ENCODE measurements at regions not wholly inside any gene's neighbourhood (a gene's known extent, or its start where the extent isn't known, plus 50 kb on each side); places are given as distances from the start of the nearest gene placed in this dataset.

DNA sequence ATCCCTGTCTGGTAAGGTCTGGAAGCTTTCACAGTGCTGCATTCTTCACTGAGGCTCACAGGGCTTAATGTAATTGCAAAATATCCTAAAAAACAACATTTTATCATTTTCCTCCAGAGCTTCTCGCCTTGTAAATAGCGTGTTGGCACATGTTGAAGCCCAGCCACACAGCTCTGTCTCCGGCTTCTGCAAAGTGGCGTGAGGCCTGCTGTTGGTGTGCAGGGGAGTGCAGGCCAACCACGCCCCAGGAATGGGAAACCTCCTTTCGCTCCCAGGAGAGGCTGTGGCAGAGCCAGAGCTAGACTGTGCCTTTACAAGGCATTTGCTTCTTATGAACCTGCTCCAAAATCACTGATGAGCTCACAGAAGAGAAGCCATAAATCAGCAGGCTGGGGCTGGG is 248.2 kb upstream of the MAF start:
- Mint-ChIP-seq H3K9me3 (no peaks in the 10 kb centered on the region), H3K4me3 (no peak overlapping the region), H3K27me3 (peaks cover 2% of the 10 kb centered on the region), H3K27ac (no peak overlapping the region), H3K36me3 (ENCODE audit: low read depth) (no peaks in the 10 kb centered on the region), H3K4me1 (peaks cover 35% of the 10 kb centered on the region)
- no peak for DNase-seq
- POLR2A ChIA-PET: no interaction called here
- CTCF ChIA-PET: interaction anchor here (0.8 kb wide), 1 partner anchor 15 kb away, joined by 3 read pairs; no protein-coding TSS in a partner anchor

DNA sequence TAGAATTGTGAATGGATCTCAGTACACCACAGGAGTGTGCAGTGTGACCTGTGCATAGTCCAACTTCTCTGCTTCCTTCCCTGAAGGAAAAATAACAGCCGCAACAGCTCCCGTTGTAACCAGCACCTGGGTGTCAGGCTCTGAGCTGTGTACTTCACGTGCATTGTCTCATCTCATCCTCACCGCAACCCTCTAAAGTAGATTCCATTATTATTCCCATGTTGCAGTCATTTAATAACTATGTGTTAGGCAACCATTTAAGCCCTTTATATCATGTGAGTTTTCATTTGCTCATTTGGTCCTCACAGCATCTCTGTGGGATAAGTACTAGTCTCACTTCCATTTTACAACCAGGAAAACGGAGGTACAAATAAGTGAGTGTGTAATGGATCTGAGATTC is 247.0 kb upstream of the MAF start:
- Mint-ChIP-seq H3K9me3 (peaks cover 4% of the 10 kb centered on the region), H3K27me3 (peaks cover 2% of the 10 kb centered on the region), H3K36me3 (ENCODE audit: low read depth) (peaks cover 3% of the 10 kb centered on the region), H3K4me3 (no peak overlapping the region), H3K4me1 (peaks cover 44% of the 10 kb centered on the region), H3K27ac (no peak overlapping the region)
- POLR2A ChIA-PET: no interaction called here
- CTCF ChIA-PET: no interaction called here
- DNase-seq: no peak

DNA sequence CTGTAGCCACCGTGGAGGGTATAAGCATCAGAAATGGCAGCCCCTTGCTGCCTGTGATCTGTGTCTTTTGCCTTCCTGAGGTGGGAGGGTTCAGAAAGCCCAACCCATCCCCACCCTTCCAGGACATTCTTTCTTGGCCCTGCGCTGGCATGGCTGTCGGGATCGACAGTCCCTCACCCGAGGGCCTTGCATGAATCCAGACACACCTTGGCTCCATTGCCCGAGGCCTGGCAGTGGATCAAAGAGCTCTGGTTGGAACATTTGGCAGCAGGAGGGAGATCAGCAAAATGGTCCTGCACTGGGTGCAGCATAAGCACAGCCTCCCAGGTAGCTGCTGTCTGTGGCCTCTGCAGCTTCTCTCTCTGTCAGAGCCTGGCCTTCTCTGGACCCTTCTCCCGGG is 246.6 kb upstream of the MAF start:
- DNase-seq: no peak

DNA sequence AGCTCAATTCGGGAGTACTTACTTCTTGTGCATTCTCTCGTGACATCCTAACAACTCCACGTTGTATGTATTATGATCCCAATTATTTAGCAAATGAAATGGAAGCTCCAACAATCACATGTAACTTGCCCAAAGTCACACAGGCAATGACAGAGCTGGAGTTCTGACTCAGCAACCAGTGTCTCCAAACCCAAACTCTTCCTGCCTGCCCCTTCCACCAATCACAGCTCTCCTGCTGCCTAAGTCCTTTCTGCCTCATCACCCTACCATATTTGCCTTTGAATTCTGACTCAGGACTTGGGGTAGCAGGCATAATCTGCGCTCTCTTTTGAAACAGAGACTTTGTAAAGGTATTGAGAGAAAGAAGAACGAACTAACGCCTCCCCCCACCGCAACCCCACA is 245.2 kb upstream of the MAF start:
- H3K4me1 Mint-ChIP-seq: peaks cover 41% of the 10 kb centered on the region
- CTCF ChIA-PET: interaction anchor here (1.3 kb wide), 1 partner anchor 14 kb away, joined by 3 read pairs; no protein-coding TSS in a partner anchor
- H3K9me3 Mint-ChIP-seq: peaks cover 7% of the 10 kb centered on the region
- no peak for DNase-seq
- no peaks in the 10 kb centered on the region for H3K27me3 Mint-ChIP-seq
- H3K36me3 Mint-ChIP-seq (ENCODE audit: low read depth): peaks cover 3% of the 10 kb centered on the region
- H3K27ac Mint-ChIP-seq: no peak overlapping the region
- POLR2A ChIA-PET: interaction anchor here (1.1 kb wide), 1 partner anchor 229 kb away, joined by 4 read pairs; no protein-coding TSS in a partner anchor
- no peak overlapping the region for H3K4me3 Mint-ChIP-seq

More for the DNA sequence above, 246.6 kb upstream of the MAF start:
- H3K9me3 Mint-ChIP-seq: peaks cover 4% of the 10 kb centered on the region
- ChIA-PET CTCF (no interaction called here), POLR2A (interaction anchor here (0.6 kb wide), 1 partner anchor 960 kb away, joined by 3 read pairs; no protein-coding TSS in a partner anchor)
- no peak overlapping the region for H3K4me3 Mint-ChIP-seq
- H3K27me3 Mint-ChIP-seq: peaks cover 2% of the 10 kb centered on the region
- H3K4me1 Mint-ChIP-seq: peaks cover 43% of the 10 kb centered on the region
- H3K27ac Mint-ChIP-seq: no peak overlapping the region
- peaks cover 3% of the 10 kb centered on the region for H3K36me3 Mint-ChIP-seq (ENCODE audit: low read depth)

DNA sequence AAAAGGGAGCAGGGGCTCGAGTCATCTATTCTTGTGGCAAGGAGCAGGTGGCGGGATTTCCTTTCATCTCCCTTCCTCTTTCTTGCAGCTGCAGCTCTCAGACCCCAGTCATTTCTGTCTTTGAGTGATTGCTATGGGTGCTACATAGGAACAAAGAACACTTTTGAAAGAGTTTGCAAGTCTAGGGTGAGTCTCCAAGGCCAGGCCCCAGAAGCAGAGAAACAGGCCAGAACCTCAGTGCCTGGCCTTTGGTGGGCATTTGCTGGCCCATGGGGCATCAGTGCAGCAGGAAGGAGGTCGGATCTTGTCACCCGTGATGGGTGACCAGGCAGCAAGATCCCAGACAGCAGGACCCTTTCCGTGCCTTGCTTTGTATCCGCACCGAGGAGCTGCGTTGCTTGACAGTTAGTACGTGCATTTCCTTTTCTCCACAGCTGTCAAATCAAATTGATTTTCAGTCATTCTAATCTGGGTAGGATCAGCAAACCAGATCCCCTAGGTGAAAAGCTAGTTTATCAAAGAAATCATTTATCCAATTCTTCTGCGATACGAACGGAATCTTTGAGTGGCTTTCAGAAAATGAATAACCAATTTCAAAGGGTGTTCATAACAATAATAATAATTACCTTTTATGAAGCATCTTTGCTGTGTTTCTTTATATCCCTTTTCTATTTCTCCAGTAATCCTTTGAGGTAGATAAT is 244.6 kb upstream of the MAF start:
- peaks cover 41% of the 10 kb centered on the region for H3K4me1 Mint-ChIP-seq
- DNase-seq: no peak
- peak overlapping the region; percentile 14 for H3K4me3 Mint-ChIP-seq
- peak overlapping the region; percentile 48 for H3K27ac Mint-ChIP-seq
- ChIA-PET CTCF (interaction anchor here (1.3 kb wide), 1 partner anchor 14 kb away, joined by 3 read pairs; no protein-coding TSS in a partner anchor), POLR2A (interaction anchor here (1.1 kb wide), 1 partner anchor 228 kb away, joined by 4 read pairs; no protein-coding TSS in a partner anchor)
- peaks cover 3% of the 10 kb centered on the region for H3K36me3 Mint-ChIP-seq (ENCODE audit: low read depth)
- H3K9me3 Mint-ChIP-seq: peaks cover 7% of the 10 kb centered on the region
- H3K27me3 Mint-ChIP-seq: no peaks in the 10 kb centered on the region

DNA sequence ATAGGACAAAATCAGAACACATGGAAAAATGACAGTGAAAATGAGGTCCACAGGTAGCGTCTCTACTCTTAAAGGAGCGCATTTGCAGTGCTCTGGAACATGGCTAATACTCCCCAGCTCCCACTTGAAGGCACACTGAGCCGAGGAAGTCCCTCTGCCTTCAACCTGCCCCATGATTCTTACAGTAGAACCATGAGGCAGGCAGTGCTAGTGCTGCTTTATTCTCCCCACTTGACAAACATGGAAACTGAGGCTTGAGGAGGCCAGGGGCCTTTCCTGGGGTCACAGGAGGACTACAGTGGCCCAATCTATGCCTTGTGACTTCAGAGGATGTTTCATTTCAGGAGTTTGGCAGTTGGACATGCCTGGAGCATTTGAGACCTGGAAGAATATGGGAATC is 244.1 kb upstream of the MAF start:
- Mint-ChIP-seq H3K36me3 (ENCODE audit: low read depth) (peaks cover 3% of the 10 kb centered on the region), H3K4me1 (peaks cover 39% of the 10 kb centered on the region), H3K27me3 (no peaks in the 10 kb centered on the region), H3K9me3 (peaks cover 7% of the 10 kb centered on the region), H3K4me3 (no peak overlapping the region), H3K27ac (peak overlapping the region; percentile 48)
- DNase-seq: no peak
- ChIA-PET POLR2A (interaction anchor here (1.1 kb wide), 1 partner anchor 227 kb away, joined by 4 read pairs; no protein-coding TSS in a partner anchor), CTCF (no interaction called here)

DNA sequence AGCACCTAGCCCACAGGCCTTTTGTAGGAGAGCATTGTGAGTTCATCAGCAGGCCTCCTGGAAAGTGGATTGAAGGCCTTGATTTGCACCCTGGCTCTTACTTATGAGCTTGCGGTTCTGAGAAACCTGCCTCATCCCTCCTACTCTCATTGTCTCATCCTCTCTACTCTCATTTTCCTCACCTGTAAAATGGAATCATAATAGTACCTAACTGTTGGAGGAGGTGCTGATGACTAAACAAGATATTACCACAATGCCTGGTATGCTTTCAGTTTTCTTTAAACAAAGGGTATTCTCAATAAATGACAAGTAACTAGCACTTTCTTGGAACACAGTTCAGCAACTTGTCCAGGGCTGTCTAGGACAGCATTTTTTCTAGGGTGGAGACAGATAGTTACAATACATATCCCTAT is 243.1 kb upstream of the MAF start:
- Mint-ChIP-seq H3K27me3 (no peaks in the 10 kb centered on the region), H3K4me3 (no peak overlapping the region), H3K36me3 (ENCODE audit: low read depth) (peaks cover 3% of the 10 kb centered on the region), H3K27ac (no peak overlapping the region), H3K4me1 (peaks cover 37% of the 10 kb centered on the region), H3K9me3 (peaks cover 7% of the 10 kb centered on the region)
- ChIA-PET POLR2A (no interaction called here), CTCF (no interaction called here)
- DNase-seq: no peak

DNA sequence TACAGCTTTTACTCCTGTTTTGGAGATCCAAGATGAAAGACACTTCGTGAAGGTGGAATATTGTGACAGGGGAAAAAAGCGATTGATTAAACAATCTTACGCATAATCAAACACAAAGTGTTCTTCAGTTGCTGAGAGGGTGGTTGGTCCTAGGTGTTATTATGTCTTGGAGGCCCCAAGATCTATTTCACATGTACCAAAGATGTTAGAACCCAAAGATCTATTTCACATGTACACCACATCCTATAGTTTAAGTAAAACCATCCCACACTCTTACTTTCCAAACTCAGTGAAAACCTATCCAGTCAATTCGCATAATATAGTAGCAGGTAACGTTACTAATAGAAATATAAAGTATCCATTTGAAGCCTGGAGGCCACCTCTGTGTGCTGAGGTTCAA is 242.6 kb upstream of the MAF start:
- Mint-ChIP-seq H3K4me1 (peaks cover 37% of the 10 kb centered on the region), H3K36me3 (ENCODE audit: low read depth) (peaks cover 3% of the 10 kb centered on the region), H3K27me3 (no peaks in the 10 kb centered on the region), H3K4me3 (no peak overlapping the region), H3K27ac (no peak overlapping the region), H3K9me3 (peaks cover 7% of the 10 kb centered on the region)
- no peak for DNase-seq
- CTCF ChIA-PET: no interaction called here
- POLR2A ChIA-PET: no interaction called here

DNA sequence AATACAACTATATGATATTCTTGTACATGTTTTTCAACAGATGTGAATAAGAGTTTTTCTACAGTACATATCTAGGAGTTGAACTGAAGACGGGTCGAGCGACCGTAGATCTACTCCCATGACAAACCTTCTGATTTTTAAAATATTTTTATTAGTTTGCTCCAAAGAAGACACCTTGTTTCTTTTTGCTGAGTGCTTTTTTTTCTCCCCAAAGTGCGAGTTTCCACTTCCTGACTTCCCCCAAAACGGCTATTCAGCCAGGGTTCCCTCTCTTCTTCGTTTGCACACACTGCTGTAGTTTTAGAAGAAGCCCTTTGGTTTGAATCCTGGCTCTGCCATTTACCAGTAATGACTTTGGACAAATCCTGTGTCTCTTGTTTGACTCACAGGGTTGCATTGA is 241.7 kb upstream of the MAF start:
- no peak for DNase-seq
- H3K27ac Mint-ChIP-seq: no peak overlapping the region
- POLR2A ChIA-PET: no interaction called here
- CTCF ChIA-PET: interaction anchor here (0.6 kb wide), 1 partner anchor 20 kb away, joined by 3 read pairs; no protein-coding TSS in a partner anchor
- H3K27me3 Mint-ChIP-seq: no peaks in the 10 kb centered on the region
- H3K36me3 Mint-ChIP-seq (ENCODE audit: low read depth): peaks cover 3% of the 10 kb centered on the region
- H3K4me1 Mint-ChIP-seq: peaks cover 37% of the 10 kb centered on the region
- no peak overlapping the region for H3K4me3 Mint-ChIP-seq
- peaks cover 7% of the 10 kb centered on the region for H3K9me3 Mint-ChIP-seq

DNA sequence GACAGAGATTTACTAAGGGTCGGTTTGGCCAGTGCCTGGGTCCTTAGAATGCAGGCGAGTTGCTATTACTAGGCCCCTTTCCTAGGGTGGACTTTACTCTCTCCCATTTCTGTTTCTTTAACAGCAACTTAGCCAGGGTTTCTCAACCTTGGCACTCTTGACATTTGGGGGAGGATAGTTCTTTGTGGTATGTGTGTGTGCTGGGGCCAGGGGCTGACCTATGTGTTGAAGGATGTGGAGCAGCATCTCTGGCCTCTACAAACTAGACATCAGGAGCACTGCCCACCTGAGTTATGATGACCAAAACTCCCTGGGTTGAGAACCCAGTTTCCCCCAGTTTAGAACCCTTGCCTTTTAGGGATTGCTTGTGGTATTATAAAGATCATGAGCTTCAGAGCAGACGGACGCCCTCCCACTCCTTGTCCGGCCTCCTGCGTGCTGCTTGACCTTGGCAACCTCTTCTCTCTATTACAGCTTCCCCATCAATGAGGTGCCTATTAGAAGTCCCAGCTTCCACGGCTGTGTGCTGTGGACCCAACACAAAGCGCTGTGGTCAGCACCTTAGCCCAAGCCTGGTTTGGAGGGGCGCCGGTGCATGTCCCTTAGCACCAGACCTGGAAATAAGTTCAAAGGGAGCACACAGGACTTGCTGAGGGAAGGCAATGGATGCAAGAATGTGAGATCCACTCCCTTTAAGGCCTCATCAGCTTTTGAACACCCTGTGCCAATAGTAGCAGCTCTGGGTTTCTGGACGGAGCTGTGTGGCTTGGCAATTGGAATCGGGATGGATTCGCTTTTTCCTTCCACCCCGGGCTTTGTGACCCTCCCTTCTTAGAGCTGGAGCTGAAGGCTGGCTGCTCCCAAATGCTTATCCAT is 239.2 kb upstream of the MAF start:
- ChIA-PET POLR2A (no interaction called here), CTCF (no interaction called here)
- no peak overlapping the region for H3K4me3 Mint-ChIP-seq
- no peak overlapping the region for H3K27ac Mint-ChIP-seq
- peaks cover 2% of the 10 kb centered on the region for H3K27me3 Mint-ChIP-seq
- no peak for DNase-seq
- H3K36me3 Mint-ChIP-seq (ENCODE audit: low read depth): peaks cover 3% of the 10 kb centered on the region
- H3K9me3 Mint-ChIP-seq: peaks cover 7% of the 10 kb centered on the region
- peaks cover 21% of the 10 kb centered on the region for H3K4me1 Mint-ChIP-seq

DNA sequence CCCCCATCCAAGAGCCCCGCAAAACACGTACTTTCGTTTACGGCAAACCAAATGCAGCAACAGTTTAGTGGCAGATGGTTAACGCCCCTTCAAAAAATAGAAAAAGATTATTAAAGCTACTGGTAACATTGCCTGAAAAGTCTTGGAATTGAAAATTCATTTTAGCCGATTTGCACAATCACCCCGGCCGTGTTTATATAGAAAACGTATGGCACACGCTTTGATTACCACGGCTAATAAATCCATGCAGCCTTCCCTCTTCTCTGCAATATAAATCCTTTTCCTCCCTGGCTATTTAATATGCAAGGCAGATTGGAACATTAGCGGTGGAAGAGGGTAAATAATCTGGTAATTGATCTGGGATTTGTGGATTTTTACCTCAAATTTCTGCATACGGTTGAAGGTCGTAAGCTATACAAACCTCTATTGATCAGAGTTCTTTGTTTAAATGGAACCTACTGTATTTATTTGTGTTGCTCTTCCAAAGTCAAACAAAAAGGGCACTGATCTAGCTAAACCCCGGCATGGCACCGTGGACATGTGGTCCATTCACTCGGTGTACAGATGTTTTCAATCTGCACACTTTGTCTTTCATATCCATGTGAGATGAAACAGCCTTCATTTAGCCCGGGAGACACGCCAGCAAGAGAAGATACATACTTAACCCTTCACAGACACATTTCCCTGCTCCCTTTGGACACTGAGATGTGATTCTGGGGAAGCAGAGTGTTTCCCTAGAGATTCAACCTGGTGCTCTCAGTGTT is 238.1 kb upstream of the MAF start:
- POLR2A ChIA-PET: no interaction called here
- H3K9me3 Mint-ChIP-seq: peaks cover 7% of the 10 kb centered on the region
- H3K4me1 Mint-ChIP-seq: peaks cover 11% of the 10 kb centered on the region
- peaks cover 2% of the 10 kb centered on the region for H3K27me3 Mint-ChIP-seq
- CTCF ChIA-PET: no interaction called here
- peaks cover 3% of the 10 kb centered on the region for H3K36me3 Mint-ChIP-seq (ENCODE audit: low read depth)
- H3K27ac Mint-ChIP-seq: no peak overlapping the region
- DNase-seq: no peak
- no peak overlapping the region for H3K4me3 Mint-ChIP-seq

DNA sequence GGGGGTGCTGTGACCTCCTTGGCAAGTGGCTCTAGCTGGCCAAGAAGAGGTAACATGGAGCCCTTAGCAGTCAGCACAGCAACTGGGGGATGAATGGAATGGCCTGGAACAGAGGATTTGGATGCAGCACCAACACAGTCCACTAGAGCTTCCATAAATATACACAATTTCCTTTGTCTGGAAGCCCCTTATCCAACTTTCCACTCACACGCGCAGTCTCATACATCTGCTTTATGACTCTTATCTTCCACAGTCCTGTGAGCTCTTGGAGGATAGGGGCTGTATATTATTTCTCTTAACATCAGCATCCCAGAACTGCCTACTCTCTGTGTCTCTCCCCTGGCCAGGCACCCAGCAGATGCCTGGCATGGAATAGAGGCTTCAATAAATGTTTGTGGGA is 235.6 kb upstream of the MAF start:
- H3K27me3 Mint-ChIP-seq: peaks cover 2% of the 10 kb centered on the region
- no peaks in the 10 kb centered on the region for H3K4me1 Mint-ChIP-seq
- no peaks in the 10 kb centered on the region for H3K36me3 Mint-ChIP-seq (ENCODE audit: low read depth)
- no peaks in the 10 kb centered on the region for H3K9me3 Mint-ChIP-seq
- POLR2A ChIA-PET: no interaction called here
- no peak for DNase-seq
- no peak overlapping the region for H3K4me3 Mint-ChIP-seq
- CTCF ChIA-PET: no interaction called here
- H3K27ac Mint-ChIP-seq: no peak overlapping the region

DNA sequence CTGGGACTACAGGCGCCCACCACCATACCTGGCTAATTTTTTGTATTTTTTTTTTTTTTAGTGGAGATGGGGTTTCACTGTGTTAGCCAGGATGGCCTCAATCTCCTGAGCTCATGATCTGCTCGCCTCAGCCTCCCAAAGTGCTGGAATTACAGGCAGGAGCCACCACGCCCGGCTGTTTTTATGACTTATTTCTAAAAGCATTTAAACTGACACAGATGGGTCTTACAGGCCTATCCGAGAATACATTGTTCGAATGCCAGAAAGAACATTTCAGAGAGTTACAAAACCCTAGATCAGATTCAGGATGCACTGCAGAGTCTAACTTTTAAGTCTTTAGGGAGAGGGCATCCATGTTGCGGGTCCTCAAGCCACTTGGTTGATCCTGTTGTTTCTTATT is 234.7 kb upstream of the MAF start:
- Mint-ChIP-seq H3K4me3 (no peak overlapping the region), H3K27me3 (peaks cover 2% of the 10 kb centered on the region), H3K9me3 (no peaks in the 10 kb centered on the region), H3K4me1 (no peaks in the 10 kb centered on the region), H3K27ac (no peak overlapping the region), H3K36me3 (ENCODE audit: low read depth) (no peaks in the 10 kb centered on the region)
- CTCF ChIA-PET: no interaction called here
- POLR2A ChIA-PET: no interaction called here
- no peak for DNase-seq
